HepG2 (cell line): ENCODE measurements at regions not wholly inside any gene's neighbourhood (a gene's known extent, or its start where the extent isn't known, plus 50 kb on each side); places are given as distances from the start of the nearest gene placed in this dataset.

Experiments
- ATAC-seq: fragments of 200-7000 bp; cut with Tn5 transposase; 3 replicates; pipeline ENCODE4 v1.9.1; 2020; ENCODE audit warnings: mild to moderate bottlenecking, moderate library complexity
- BruUV-seq: library from RNA; stranded (reverse); fragments of 400-500 nt; replicated peaks from 2 replicates; lab custom pipeline; 2021; lab: Mats Ljungman, UMichigan
- CTCF ChIA-PET: fragments of 300-600 bp; formaldehyde crosslinking; extraction: SDS; loops from one replicate; lab custom pipeline; 2021; ENCODE audit warnings: low total read pairs, inconsistent platforms, low intra/inter-chr PET ratio; lab: Yijun Ruan, JAX
- POLR2A ChIA-PET: fragments of 350-600 bp; sonication (Branson Sonifier 250); formaldehyde crosslinking; loops from one replicate; lab custom pipeline; 2020; ENCODE audit warnings: antibody characterized with exemption, inconsistent platforms; lab: Yijun Ruan, JAX
- DNase-seq: peaks from one replicate; pipeline ENCODE4 v3.0.0-alpha.2; 2015; ENCODE audit warnings: low spot score
- FAIRE-seq: peaks from 3 replicates; lab custom pipeline; 2011; peaks lifted over from hg19 to GRCh38; lab: Jason Lieb, UNC
- H2AFZ ChIP-seq: one replicate; pipeline ENCODE4 v1.6.1; 2011; ENCODE audit warnings: low read length, inconsistent platforms
- H3K27ac ChIP-seq: fragments of 300-600 bp; 3 replicates; pipeline ENCODE4 v1.8.0; 2011; ENCODE audit warnings: mixed run types, mild to moderate bottlenecking, mixed read lengths, low read length, inconsistent platforms; ENCODE audit not compliant: insufficient read depth; ENCODE audit errors: extremely low read length
- H3K27me3 ChIP-seq, 2 experiments: fragments of 200-600 bp in 1 of 2; 2 replicates in 1 of 2; 3 replicates in 1 of 2; pipeline versions ENCODE4 v1.6.0 to v1.8.0; 2011; ENCODE audit warnings: low read length in 2 of 2, mild to moderate bottlenecking in 2 of 2, moderate library complexity in 2 of 2, inconsistent platforms in 1 of 2; ENCODE audit not compliant: insufficient read depth in 2 of 2, control insufficient read depth in 1 of 2
- H3K36me3 ChIP-seq, 2 experiments: fragments of 200-600 bp in 1 of 2; replicated peaks in 1 of 2; 2 replicates in 1 of 2; 3 replicates in 1 of 2; pipeline versions ENCODE4 v1.5.1 to v1.8.0; 2011; ENCODE audit warnings: low read length in 2 of 2, inconsistent platforms in 1 of 2; ENCODE audit not compliant: insufficient read depth in 2 of 2, control insufficient read depth in 1 of 2
- H3K4me1 ChIP-seq: 2 replicates; pipeline ENCODE4 v1.5.1; 2012; ENCODE audit warnings: low read length, inconsistent platforms; ENCODE audit not compliant: insufficient read depth
- H3K4me2 ChIP-seq: 2 replicates; pipeline ENCODE4 v1.6.0; 2011; ENCODE audit warnings: low read depth, low read length, inconsistent platforms
- H3K4me3 ChIP-seq, 3 experiments: fragments of 200-600 bp in 1 of 3; sonication (generic), shearing (Covaris generic) in 1 of 3; replicated peaks in 1 of 3; 2 replicates each; pipeline ENCODE4 v1.5.1; 2011 to 2016; ENCODE audit warnings: low read length in 3 of 3, inconsistent platforms in 2 of 3, low read depth in 2 of 3, mild to moderate bottlenecking in 2 of 3, control low read depth in 1 of 3, mixed read lengths in 1 of 3; ENCODE audit not compliant: insufficient read depth in 1 of 3
- H3K79me2 ChIP-seq: one replicate; pipeline ENCODE4 v1.6.1; 2011; ENCODE audit warnings: low read length, inconsistent platforms; ENCODE audit not compliant: insufficient read depth
- H3K9ac ChIP-seq: 2 replicates; pipeline ENCODE4 v1.6.0; 2011; ENCODE audit warnings: mild to moderate bottlenecking, low read depth, low read length, inconsistent platforms; ENCODE audit not compliant: insufficient read depth
- H3K9me3 ChIP-seq: 2 replicates; pipeline ENCODE4 v1.5.1; 2012; ENCODE audit warnings: mild to moderate bottlenecking, low read length
- H4K20me1 ChIP-seq: 2 replicates; pipeline ENCODE4 v1.6.0; 2011; ENCODE audit warnings: inconsistent platforms, mild to moderate bottlenecking, low read length, moderate library complexity; ENCODE audit not compliant: insufficient read depth
- DR1 ChIP-seq: sonication (generic); formaldehyde crosslinking; IDR thresholded peaks from 2 replicates; pipeline ENCODE4 v1.8.0; 2021; ENCODE audit warnings: mild to moderate bottlenecking, missing genetic modification reagents, inconsistent platforms
- FOXJ3 ChIP-seq: sonication (generic); formaldehyde crosslinking; IDR thresholded peaks from 2 replicates; pipeline ENCODE4 v1.4.0; 2020; ENCODE audit warnings: missing genetic modification reagents, mild to moderate bottlenecking, borderline replicate concordance
- GRHL1 ChIP-seq: sonication (generic); formaldehyde crosslinking; conservative IDR thresholded peaks from 2 replicates; pipeline ENCODE4 v1.8.0; 2022; ENCODE audit warnings: missing genetic modification reagents
- HDAC2 ChIP-seq: sonication (generic); formaldehyde crosslinking; IDR thresholded peaks from 2 replicates; pipeline ENCODE4 v1.4.0; 2020; ENCODE audit warnings: missing genetic modification reagents
- HES4 ChIP-seq: sonication (generic); formaldehyde crosslinking; IDR thresholded peaks from 2 replicates; pipeline ENCODE4 v1.9.0; 2021; ENCODE audit warnings: mild to moderate bottlenecking, missing genetic modification reagents, borderline replicate concordance
- PRDM15 ChIP-seq: sonication (generic); formaldehyde crosslinking; IDR thresholded peaks from 2 replicates; pipeline ENCODE4 v1.4.0; 2020; ENCODE audit warnings: missing genetic modification reagents
- SALL1 ChIP-seq: sonication (generic); formaldehyde crosslinking; IDR thresholded peaks from 2 replicates; pipeline ENCODE4 v1.8.0; 2022; ENCODE audit warnings: mild to moderate bottlenecking, missing genetic modification reagents
- ZNF20 ChIP-seq: sonication (generic); formaldehyde crosslinking; IDR thresholded peaks from 2 replicates; pipeline ENCODE4 v1.4.0; 2020; ENCODE audit warnings: mild to moderate bottlenecking, moderate library complexity, missing genetic modification reagents
- ZNF850 ChIP-seq: sonication (generic); formaldehyde crosslinking; conservative IDR thresholded peaks from 2 replicates; pipeline ENCODE4 v1.9.0; 2021; ENCODE audit warnings: mild to moderate bottlenecking, missing genetic modification reagents
- WGBS: methylation state at CpG from one replicate; pipeline ENCODE4 v1.1.6; 2017; ENCODE audit warnings: low lambda C conversion rate; 5-methylcytosine and 5-hydroxymethylcytosine counted together
- in situ Hi-C: cut with HindIII; loops from 2 replicates; pipeline ENCODE4 v1.10.0; 2017; ENCODE audit warnings: low pct_unique_long_range_greater_than_20kb; ENCODE audit not compliant: extremely low pct_ligation_motif_present
- intact Hi-C: fragments of 100-400 bp; cut with micrococcal nuclease; formaldehyde crosslinking; loops from one replicate; pipeline ENCODE4 v1.10.0; 2022; ENCODE audit not compliant: unreplicated experiment

- ChIA-PET POLR2A (no interaction called here), CTCF (no interaction called here)
- H3K27me3 ChIP-seq, result no peaks in the 10 kb centered on the region
- H3K4me3 ChIP-seq, result no peak overlapping the region
- H3K27ac ChIP-seq, result no peak overlapping the region
- no peak overlapping the region for H2AFZ ChIP-seq
- DNase-seq, result no peak
- H3K9ac ChIP-seq, result no peak overlapping the region
- TF ChIP-seq FOXJ3, result no peak
- TF ChIP-seq PRDM15 (CRISPR knock-in tag), result no peak
- TF ChIP-seq DR1 (CRISPR knock-in tag), result no peak
- TF ChIP-seq SALL1, result no peak
- TF ChIP-seq GRHL1, result no peak
- no peak for TF ChIP-seq ZNF850 (CRISPR knock-in tag)
- no peak for TF ChIP-seq ZNF20 (CRISPR knock-in tag)
- TF ChIP-seq HES4 (CRISPR knock-in tag), result no peak
- TF ChIP-seq HDAC2 (CRISPR knock-in tag), result no peak
- TF ChIP-seq, all 625 proteins: peak for 0
- BruUV-seq, result no TSS peak
- H3K4me2 ChIP-seq, result no peak overlapping the region
- peaks cover 55% of the 10 kb centered on the region for H3K4me1 ChIP-seq
- intact Hi-C loops, result no loop called here
- no peaks in the 10 kb centered on the region for H3K9me3 ChIP-seq
- no peak for ATAC-seq
- 78% methylated on average over 4 of the region's 4 CpGs for WGBS
- no peaks in the 10 kb centered on the region for H3K36me3 ChIP-seq
- H4K20me1 ChIP-seq, result no peaks in the 10 kb centered on the region
- no peaks in the 10 kb centered on the region for H3K79me2 ChIP-seq
- no peak for FAIRE-seq
- in situ Hi-C loops, result no loop called here
These were observed 395.2 kb downstream of the BCKDHB start for GRCh38 chr6:80501636-80502035.
